ENCODE measurements at regions not wholly inside any gene's neighbourhood (a gene's known extent, or its start where the extent isn't known, plus 50 kb on each side); places are given as distances from the start of the nearest gene placed in this dataset.

GRCh38 chr5:44619875-44620610 is 188.7 kb upstream of the MRPS30 start:
- Histone ChIP-seq H3K27ac (ENCODE audit: low read depth, low read length) (no peak overlapping the region), H3K9me3 (ENCODE audit: insufficient read depth, low read depth, low read length) (no peaks in the 10 kb centered on the region), H3K27me3 (ENCODE audit: insufficient read depth, low read length) (no peaks in the 10 kb centered on the region), H3K36me3 (ENCODE audit: insufficient read depth, low read length) (no peaks in the 10 kb centered on the region), H3K9ac (ENCODE audit: low read depth, low read length) (no peak overlapping the region), H3K4me1 (ENCODE audit: insufficient read depth, low read length) (no peaks in the 10 kb centered on the region), H3K4me3 (ENCODE audit: low read length) (no peak overlapping the region)
- no CpG with 5 or more reads among the region's 3 CpGs for WGBS

- Histone ChIP-seq H3K9me3 (ENCODE audit: insufficient read depth, low read depth, low read length) (no peaks in the 10 kb centered on the region), H3K36me3 (ENCODE audit: insufficient read depth, low read length) (no peaks in the 10 kb centered on the region), H3K27me3 (ENCODE audit: insufficient read depth, low read length) (no peaks in the 10 kb centered on the region), H3K4me1 (ENCODE audit: insufficient read depth, low read length) (no peaks in the 10 kb centered on the region), H3K27ac (ENCODE audit: low read depth, low read length) (no peak overlapping the region), H3K9ac (ENCODE audit: low read depth, low read length) (no peak overlapping the region), H3K4me3 (ENCODE audit: low read length) (no peak overlapping the region)
- WGBS: no CpG with 5 or more reads among the region's 2 CpGs
Observed at GRCh38 chr5:44614845-44615244, 193.9 kb upstream of the MRPS30 start.

- H3K4me3 ChIP-seq (ENCODE audit: low read length): no peak overlapping the region
- H3K36me3 ChIP-seq (ENCODE audit: insufficient read depth, low read length): no peaks in the 10 kb centered on the region
- H3K4me1 ChIP-seq (ENCODE audit: insufficient read depth, low read length): no peaks in the 10 kb centered on the region
- no peak overlapping the region for H3K9ac ChIP-seq (ENCODE audit: low read depth, low read length)
- no peaks in the 10 kb centered on the region for H3K27me3 ChIP-seq (ENCODE audit: insufficient read depth, low read length)
- H3K27ac ChIP-seq (ENCODE audit: low read depth, low read length): no peak overlapping the region
- H3K9me3 ChIP-seq (ENCODE audit: insufficient read depth, low read depth, low read length): no peaks in the 10 kb centered on the region
- WGBS: 94% methylated on average over 1 of the region's 1 CpG
Observed at GRCh38 chr5:44613936-44614335, 194.8 kb upstream of the MRPS30 start.

- no peaks in the 10 kb centered on the region for H3K36me3 ChIP-seq (ENCODE audit: insufficient read depth, low read length)
- H3K4me1 ChIP-seq (ENCODE audit: insufficient read depth, low read length): no peaks in the 10 kb centered on the region
- H3K4me3 ChIP-seq (ENCODE audit: low read length): no peak overlapping the region
- H3K27ac ChIP-seq (ENCODE audit: low read depth, low read length): no peak overlapping the region
- 91% methylated on average over 5 of the region's 5 CpGs for WGBS
- H3K9me3 ChIP-seq (ENCODE audit: insufficient read depth, low read depth, low read length): no peaks in the 10 kb centered on the region
- H3K9ac ChIP-seq (ENCODE audit: low read depth, low read length): no peak overlapping the region
- no peaks in the 10 kb centered on the region for H3K27me3 ChIP-seq (ENCODE audit: insufficient read depth, low read length)
Observed at GRCh38 chr5:44605926-44606325, 202.8 kb upstream of the MRPS30 start.

GRCh38 chr5:44603496-44604272 is 205.1 kb upstream of the MRPS30 start:
- Histone ChIP-seq H3K9me3 (ENCODE audit: insufficient read depth, low read depth, low read length) (no peaks in the 10 kb centered on the region), H3K4me1 (ENCODE audit: insufficient read depth, low read length) (no peaks in the 10 kb centered on the region), H3K27me3 (ENCODE audit: insufficient read depth, low read length) (no peaks in the 10 kb centered on the region), H3K27ac (ENCODE audit: low read depth, low read length) (no peak overlapping the region), H3K4me3 (ENCODE audit: low read length) (no peak overlapping the region), H3K9ac (ENCODE audit: low read depth, low read length) (no peak overlapping the region), H3K36me3 (ENCODE audit: insufficient read depth, low read length) (no peaks in the 10 kb centered on the region)
- WGBS: 80% methylated on average over 8 of the region's 8 CpGs

- Histone ChIP-seq H3K36me3 (ENCODE audit: insufficient read depth, low read length) (no peaks in the 10 kb centered on the region), H3K27ac (ENCODE audit: low read depth, low read length) (no peak overlapping the region), H3K4me3 (ENCODE audit: low read length) (no peak overlapping the region), H3K27me3 (ENCODE audit: insufficient read depth, low read length) (no peaks in the 10 kb centered on the region), H3K9me3 (ENCODE audit: insufficient read depth, low read depth, low read length) (no peaks in the 10 kb centered on the region), H3K4me1 (ENCODE audit: insufficient read depth, low read length) (no peaks in the 10 kb centered on the region), H3K9ac (ENCODE audit: low read depth, low read length) (no peak overlapping the region)
- 84% methylated on average over 6 of the region's 6 CpGs for WGBS
Observed at GRCh38 chr5:44574678-44575077, 185.5 kb upstream of the FGF10 start.

GRCh38 chr5:44568519-44568918 is 179.3 kb upstream of the FGF10 start:
- WGBS: 94% methylated on average over 1 of the region's 1 CpG

GRCh38 chr5:44565902-44566301 is 176.7 kb upstream of the FGF10 start:
- no peaks in the 10 kb centered on the region for H3K36me3 ChIP-seq (ENCODE audit: insufficient read depth, low read length)
- no peaks in the 10 kb centered on the region for H3K9me3 ChIP-seq (ENCODE audit: insufficient read depth, low read depth, low read length)
- WGBS: 93% methylated on average over 2 of the region's 2 CpGs
- H3K9ac ChIP-seq (ENCODE audit: low read depth, low read length): no peak overlapping the region
- no peak overlapping the region for H3K27ac ChIP-seq (ENCODE audit: low read depth, low read length)
- H3K4me1 ChIP-seq (ENCODE audit: insufficient read depth, low read length): no peaks in the 10 kb centered on the region
- H3K4me3 ChIP-seq (ENCODE audit: low read length): no peak overlapping the region
- no peaks in the 10 kb centered on the region for H3K27me3 ChIP-seq (ENCODE audit: insufficient read depth, low read length)

More at GRCh38 chr5:44568519-44568918, 179.3 kb upstream of the FGF10 start:
- no peaks in the 10 kb centered on the region for H3K27me3 ChIP-seq (ENCODE audit: insufficient read depth, low read length)
- H3K27ac ChIP-seq (ENCODE audit: low read depth, low read length): no peak overlapping the region
- H3K4me1 ChIP-seq (ENCODE audit: insufficient read depth, low read length): no peaks in the 10 kb centered on the region
- no peak overlapping the region for H3K9ac ChIP-seq (ENCODE audit: low read depth, low read length)
- no peaks in the 10 kb centered on the region for H3K9me3 ChIP-seq (ENCODE audit: insufficient read depth, low read depth, low read length)
- H3K36me3 ChIP-seq (ENCODE audit: insufficient read depth, low read length): no peaks in the 10 kb centered on the region
- H3K4me3 ChIP-seq (ENCODE audit: low read length): no peak overlapping the region

- WGBS: 100% methylated on average over 1 of the region's 1 CpG
Observed at GRCh38 chr5:44565360-44565759, 176.1 kb upstream of the FGF10 start.

GRCh38 chr5:44546286-44546685 is 157.1 kb upstream of the FGF10 start:
- Histone ChIP-seq H3K9me3 (ENCODE audit: insufficient read depth, low read depth, low read length) (no peaks in the 10 kb centered on the region), H3K4me3 (ENCODE audit: low read length) (no peak overlapping the region), H3K27ac (ENCODE audit: low read depth, low read length) (no peak overlapping the region), H3K9ac (ENCODE audit: low read depth, low read length) (no peak overlapping the region), H3K36me3 (ENCODE audit: insufficient read depth, low read length) (no peaks in the 10 kb centered on the region), H3K4me1 (ENCODE audit: insufficient read depth, low read length) (no peaks in the 10 kb centered on the region), H3K27me3 (ENCODE audit: insufficient read depth, low read length) (no peaks in the 10 kb centered on the region)
- WGBS: 95% methylated on average over 2 of the region's 2 CpGs

More at GRCh38 chr5:44565360-44565759, 176.1 kb upstream of the FGF10 start:
- Histone ChIP-seq H3K27me3 (ENCODE audit: insufficient read depth, low read length) (no peaks in the 10 kb centered on the region), H3K27ac (ENCODE audit: low read depth, low read length) (no peak overlapping the region), H3K36me3 (ENCODE audit: insufficient read depth, low read length) (no peaks in the 10 kb centered on the region), H3K9ac (ENCODE audit: low read depth, low read length) (no peak overlapping the region), H3K4me3 (ENCODE audit: low read length) (no peak overlapping the region), H3K4me1 (ENCODE audit: insufficient read depth, low read length) (no peaks in the 10 kb centered on the region), H3K9me3 (ENCODE audit: insufficient read depth, low read depth, low read length) (no peaks in the 10 kb centered on the region)

GRCh38 chr5:44543511-44543910 is 154.3 kb upstream of the FGF10 start:
- Histone ChIP-seq H3K4me3 (ENCODE audit: low read length) (no peak overlapping the region), H3K9me3 (ENCODE audit: insufficient read depth, low read depth, low read length) (no peaks in the 10 kb centered on the region), H3K36me3 (ENCODE audit: insufficient read depth, low read length) (no peaks in the 10 kb centered on the region), H3K27ac (ENCODE audit: low read depth, low read length) (no peak overlapping the region), H3K27me3 (ENCODE audit: insufficient read depth, low read length) (no peaks in the 10 kb centered on the region), H3K9ac (ENCODE audit: low read depth, low read length) (no peak overlapping the region), H3K4me1 (ENCODE audit: insufficient read depth, low read length) (no peaks in the 10 kb centered on the region)

Measured in HUES64 (cell line).